HG02798 (cell line): ENCODE measurements at regions not wholly inside any gene's neighbourhood (a gene's known extent, or its start where the extent isn't known, plus 50 kb on each side); places are given as distances from the start of the nearest gene placed in this dataset.
"Not testable (repeated sequence)": the region's sequence is repeated elsewhere in the genome, so short reads cannot be mapped to it uniquely, and the experiment has no call there.

Experiments used
- ATAC-seq: cut with Tn5 transposase; IDR thresholded peaks from one replicate; pipeline ENCODE4 v1.9.1; 2021; ENCODE audit warnings: mild to moderate bottlenecking; ENCODE audit not compliant: unreplicated experiment, poor library complexity

DNA sequence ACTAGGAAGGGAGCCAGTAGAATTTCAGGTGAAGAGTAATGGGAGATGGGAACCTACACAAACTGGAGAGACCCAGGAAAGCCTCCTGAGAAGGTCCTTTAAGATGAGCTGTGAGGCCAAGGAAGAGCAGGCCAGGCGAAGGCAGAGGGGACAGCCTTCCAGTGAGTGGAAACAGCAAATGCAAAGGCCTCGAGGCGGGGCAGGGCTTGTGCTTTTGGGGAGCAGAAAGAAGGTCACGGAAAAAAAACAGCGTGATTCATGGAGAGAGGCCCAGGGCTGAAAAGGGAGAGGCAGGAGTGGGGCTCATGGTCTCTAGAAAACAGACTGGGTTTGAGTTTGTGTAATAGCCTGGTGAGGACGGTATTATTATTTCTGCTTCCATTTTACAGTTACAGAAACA is 386.5 kb upstream of the ASIC2 start:
- no peak for ATAC-seq

DNA sequence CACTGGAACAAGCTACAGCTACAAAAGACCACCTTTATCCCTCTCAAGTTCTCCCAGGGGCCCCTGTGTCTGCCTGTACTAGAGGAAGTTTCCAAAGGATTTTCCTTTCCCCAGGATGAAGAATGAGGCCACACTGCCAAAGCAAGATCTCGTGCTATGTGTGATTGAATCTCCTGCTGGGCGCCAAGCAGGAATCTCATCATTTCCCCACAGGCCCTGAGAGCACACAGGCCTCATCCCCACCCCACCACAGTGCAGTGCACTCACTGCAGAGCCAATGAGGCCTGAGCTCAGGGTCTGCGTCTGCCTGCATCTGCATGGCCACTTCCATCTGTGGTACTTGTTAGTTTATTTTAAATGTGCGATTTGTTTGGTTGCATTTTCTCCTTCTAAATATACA is 387.4 kb upstream of the ASIC2 start:
- ATAC-seq = no peak

DNA sequence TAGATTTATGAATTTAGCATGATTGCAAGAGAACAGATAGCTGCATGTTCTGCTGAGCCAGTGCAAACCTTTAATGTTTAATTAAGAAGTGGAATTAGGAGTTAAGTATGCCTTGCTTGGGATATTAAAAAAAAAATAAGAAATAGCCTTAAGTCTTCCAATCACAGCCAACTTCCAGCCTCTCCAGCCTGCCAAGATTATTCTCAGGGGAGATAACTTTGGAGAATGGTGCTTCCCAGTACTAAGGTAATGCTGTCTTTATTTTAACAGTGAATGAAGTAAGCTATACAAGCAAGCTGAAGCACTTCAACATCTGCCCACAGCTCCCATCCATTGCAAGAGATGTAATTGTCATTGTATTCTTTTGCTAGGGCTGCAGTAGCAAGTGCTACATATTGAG is 389.5 kb upstream of the ASIC2 start:
- ATAC-seq = no peak

DNA sequence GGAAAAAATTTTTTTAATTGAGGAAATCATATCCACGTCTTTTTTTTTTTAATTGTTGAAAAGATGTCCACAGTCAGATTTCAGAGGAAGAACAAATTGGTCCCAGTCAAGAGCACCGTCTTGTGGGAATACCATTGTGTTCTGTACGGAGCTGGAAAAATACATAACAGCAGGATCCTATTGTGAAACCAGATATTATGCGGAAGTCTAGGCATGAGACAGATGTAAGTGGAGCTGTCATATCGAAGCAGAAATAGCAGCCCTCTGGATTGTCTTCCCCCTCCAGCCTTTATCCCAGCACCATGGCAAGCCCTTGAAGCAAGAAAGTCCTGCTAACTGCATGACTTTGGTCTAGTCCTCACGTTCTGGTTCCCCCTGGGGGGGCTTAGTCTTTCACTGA is 391.6 kb upstream of the ASIC2 start:
- no peak for ATAC-seq

DNA sequence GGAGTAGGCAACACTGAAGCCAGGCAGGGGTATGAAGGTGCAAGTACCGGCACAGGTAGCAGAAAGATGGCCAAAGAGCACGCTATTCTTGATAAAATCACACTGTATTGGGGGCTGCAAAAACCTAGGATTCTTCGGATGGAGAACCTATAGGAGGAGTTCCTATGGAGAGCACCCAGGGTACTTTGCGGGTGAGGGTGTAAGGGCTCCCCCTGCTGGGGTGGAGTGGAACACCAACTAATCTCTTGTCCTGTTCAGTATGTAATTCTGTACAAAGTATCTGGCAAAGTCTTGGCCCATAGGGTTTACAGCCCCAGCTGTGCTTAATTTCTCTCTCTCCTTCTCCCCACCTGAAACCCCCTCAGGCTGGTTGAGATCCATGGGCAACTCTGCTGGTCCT is 393.1 kb upstream of the ASIC2 start:
- no peak for ATAC-seq

DNA sequence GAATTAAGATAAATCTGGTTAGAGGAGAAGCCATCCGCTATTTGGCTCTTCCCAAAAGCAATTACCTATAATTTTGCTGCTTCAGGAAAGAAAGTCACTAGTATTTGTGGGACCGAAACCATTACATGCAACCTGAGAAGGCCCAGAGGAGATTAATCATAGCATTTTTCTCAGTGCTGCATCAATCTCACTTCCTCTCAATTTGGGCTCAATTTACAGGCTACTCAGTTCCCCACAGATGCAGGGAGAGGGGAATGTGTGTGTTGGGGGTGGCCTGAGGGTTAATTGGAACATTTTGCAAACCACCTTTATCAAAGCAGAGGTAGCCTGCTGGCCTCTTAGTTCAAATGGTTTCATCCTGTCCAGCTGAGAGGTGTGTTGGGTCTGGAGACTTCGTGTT is 394.7 kb upstream of the ASIC2 start:
- ATAC-seq = no peak

DNA sequence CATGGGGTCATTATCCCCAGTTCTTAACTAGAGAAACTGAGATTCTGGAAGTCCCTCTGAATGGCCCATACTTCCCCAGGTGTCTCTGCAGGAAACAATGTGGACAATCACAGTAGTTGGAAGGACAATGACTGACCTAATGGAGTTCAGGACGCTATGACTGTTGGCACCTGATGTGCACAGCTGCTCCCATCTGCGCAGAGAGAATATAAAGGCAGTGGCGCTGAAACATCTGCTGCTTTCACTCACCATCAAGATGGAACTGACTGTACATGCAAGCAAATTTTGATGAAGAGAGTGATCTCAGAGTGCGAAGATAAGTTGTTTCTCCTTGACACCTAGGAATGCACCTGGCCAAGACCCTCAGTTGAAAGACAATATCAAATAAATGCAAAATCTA is 395.7 kb upstream of the ASIC2 start:
- no peak for ATAC-seq

DNA sequence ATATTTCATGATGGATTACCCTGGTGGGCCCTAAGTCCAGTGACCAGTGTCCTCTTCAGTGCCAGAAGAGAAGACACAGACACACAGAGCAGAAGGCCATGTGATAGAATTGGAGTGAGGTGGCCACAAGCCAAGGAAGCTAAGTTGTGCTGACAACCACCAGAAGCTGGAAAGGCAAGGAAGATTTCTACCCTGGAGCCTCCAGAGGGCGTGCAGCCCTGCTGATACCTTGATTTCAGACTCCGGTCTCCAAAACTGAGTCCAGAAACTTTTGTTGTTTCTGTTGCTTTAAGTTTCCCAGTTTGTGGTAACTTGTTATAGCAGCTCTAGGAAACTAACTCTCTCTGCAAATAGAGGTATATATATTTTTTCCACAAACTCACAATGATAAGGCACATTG is 396.6 kb upstream of the ASIC2 start:
- ATAC-seq = no peak

DNA sequence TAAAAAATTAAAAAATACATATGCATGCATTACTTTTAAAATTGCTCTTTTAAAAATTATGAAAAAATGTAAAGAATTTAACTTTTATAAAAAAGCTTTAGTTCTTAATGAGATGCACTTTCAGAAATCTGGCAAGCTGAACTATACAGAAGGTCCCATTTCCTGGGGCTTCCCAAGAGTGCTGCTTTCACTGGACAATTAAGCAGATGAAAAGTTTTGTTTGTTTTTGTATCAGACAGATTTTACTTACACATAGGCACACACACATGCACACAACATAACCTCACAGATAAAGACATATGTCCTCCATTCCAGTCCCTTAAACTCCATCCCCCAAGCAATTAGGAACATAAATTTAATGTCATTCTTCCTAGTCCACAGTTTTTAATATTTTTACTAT is 402.3 kb upstream of the ASIC2 start:
- no peak for ATAC-seq

DNA sequence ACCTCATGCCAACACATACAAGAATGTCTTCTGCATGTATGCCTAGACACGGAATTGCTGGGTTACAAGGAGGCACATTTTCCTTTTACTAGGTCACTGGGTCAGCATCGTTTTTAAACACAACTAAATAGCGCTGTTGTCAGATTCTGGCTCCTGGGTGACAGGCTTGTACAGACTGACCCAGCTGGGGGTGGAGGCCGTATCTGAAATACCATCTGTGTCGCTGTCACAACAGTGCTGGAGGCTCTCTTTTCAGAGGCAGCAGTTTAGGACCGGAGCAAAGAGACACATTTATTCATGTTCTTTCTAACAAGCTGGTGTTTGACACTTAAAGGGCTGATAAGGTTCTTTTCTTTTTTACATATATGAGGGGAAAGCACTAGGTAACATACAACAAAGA is 403.0 kb upstream of the ASIC2 start:
- ATAC-seq = no peak

DNA sequence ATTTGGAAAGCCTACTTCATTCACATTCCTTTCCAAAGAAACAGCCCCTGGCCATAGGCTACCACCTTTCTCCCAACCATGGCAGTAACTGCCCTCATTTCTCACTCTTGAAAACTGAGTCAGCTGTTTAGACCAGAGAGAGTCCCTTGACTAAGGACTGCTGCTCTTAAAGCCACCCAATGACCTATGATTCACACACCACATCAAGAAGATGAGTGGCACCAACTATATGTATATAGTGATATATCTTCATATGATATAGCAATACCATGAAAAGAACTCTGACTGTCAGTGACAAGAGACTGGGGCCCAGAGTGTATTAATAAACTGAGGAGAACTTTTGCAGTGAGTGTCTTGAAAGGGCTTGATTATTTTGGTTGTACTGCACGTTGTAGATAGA is 404.5 kb upstream of the ASIC2 start:
- ATAC-seq = no peak

DNA sequence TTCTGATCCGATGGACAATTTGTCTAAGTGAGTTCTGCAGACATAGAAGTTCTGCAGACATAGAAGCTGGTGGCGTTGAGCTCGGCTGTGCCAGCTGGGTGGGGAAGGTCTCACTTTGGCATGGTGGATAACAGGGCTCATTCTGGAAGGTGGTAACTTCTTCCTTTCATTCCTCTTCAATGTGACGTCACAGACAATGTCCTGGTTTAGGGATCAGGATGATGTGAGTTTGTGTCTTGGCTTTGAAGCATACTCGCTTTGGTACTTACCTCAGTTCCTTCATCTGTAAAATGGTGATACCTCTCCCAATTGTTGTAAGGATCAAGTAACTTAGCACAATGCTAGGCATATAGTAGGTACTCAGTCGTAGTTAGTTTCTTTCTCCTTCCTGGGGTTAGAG is 408.8 kb upstream of the ASIC2 start:
- no peak for ATAC-seq

DNA sequence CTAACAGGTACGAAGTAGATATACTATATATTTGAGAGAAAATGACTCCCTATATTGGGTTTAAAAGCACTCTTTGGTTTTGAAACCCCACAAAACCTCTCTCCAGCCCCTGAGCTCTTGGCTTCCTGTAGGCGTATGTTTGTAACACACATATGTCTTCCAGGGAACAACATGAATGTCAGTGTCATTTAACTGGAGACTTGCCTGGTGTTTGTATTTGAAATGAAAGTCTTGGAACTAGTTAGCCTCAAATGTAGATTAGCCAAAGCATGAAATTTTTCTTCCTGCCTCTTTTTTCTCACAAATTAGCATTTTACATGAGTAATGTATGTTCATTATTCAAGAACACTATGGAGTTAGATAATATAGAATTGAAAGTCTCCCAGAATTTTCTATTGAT is 411.8 kb upstream of the ASIC2 start:
- ATAC-seq = no peak

DNA sequence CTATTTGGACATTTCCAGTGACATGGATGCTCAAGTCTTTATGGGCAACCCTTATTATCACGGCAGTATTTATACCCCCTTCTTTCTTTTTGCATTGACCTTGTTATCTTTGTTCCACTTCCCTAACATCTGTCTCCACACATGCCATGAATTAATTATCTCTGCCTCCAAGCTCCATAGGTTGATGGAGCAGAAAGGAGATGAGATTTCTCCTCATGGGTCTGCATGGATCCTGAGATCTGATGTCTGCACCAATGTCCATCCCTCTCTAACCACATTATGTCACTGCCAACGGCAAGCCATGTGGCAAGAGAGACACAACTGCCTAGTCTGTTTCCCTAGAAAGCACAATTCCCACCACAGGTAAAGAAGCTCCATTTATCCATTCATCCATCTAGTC is 416.8 kb upstream of the ASIC2 start:
- ATAC-seq = no peak

DNA sequence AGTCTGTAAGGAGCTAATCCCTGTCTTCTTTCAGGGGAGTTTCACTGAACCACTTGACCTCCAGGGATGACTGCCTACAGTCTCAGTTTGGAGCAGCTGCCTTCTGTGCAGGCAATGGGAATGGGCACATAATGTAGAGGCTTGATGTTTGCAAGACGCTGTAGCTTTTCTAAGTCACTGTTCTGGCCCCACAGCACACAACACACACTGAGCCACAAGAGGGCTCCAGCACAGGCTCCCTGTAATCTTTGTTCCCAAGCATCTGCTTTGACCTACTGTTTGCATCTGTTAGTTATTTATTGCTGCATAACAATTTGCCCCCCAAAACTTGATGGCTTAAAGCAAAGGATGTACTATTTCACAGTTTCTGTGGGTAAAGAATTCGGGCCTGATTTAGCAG is 419.0 kb upstream of the ASIC2 start:
- ATAC-seq = no peak

DNA sequence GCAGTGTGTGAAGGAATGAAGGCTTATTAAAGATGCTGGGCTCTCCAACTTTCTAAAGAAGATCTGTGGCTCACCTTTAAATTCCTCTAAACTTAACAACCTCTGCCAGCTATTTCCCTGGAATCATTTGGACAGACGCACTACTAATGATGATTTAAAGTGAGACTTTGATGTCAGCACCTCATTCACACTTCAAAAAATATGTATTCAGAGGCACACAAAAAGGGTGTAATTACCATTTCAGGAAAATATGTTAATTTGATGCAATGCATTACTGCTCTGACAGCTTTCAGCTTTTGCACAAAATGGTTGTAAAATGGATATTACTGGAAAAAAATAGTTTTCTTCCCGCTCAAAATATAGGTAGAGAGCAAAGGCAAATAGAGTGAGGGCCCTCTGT is 423.9 kb upstream of the ASIC2 start:
- no peak for ATAC-seq

DNA sequence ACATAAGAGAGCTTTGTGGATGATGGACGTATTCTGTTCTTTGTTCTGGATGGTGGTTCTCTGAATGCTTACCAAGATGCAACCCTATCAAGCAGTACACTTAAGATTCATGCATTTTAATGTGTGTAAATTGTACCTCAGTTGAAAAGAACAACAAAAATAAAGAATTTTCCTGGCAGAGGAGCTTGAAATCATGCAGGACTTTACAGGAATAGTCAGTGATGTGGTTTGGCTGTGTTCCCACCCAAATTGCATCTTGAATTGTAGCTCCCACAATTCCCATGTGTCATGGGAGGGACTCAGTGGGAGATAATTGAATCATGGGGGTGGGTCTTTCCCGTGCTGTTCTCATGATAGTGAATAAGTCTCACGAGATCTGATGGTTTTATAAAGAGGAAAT is 430.6 kb upstream of the ASIC2 start:
- ATAC-seq = not testable (repeated sequence)

DNA sequence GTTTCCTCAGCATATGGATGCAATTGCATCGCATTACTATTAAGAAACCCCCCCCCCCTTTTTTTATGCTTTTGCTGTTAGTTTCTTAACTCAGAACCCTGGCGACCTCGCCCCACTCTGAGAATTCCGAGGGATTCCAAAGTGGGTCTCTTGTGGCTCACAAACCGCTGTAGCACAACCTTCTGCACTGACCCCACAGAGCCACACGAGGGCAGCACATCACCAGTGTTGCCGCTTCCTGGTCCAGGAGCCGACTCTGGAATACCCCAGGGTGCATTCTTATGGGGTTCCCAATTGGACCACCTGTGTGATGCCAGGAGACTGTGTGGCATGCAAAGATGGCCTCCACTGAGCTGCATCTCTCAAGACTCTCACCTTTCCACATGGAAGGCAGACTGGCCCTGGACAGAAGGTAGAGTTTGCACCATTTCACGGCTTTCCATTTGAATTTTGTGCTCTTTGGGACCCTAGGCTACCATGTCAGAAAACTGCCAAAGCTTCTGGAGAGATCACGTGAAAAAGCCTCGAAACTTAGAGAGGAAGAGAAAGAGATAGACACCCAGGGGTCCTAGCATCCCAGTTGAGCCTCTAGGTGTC is 432.7 kb upstream of the ASIC2 start:
- no peak for ATAC-seq

DNA sequence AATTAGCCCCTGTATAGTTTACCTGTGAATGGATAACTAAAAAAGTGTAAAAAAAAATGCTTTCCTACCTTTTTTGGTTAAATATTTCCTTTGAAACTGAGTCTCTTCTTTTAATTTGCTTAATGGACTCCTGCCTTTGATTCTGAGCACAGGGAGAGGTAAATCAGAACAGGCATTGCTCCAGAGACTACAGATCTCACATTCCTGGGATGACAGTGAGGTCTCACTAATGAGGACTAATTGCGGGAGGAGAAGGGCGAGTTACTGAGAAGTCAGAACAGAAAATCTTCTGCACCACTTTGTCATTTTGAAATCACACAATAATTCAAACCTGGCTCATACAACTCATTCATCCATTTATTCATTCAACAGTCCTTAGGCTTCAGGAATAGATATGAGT is 437.0 kb upstream of the ASIC2 start:
- ATAC-seq = no peak

DNA sequence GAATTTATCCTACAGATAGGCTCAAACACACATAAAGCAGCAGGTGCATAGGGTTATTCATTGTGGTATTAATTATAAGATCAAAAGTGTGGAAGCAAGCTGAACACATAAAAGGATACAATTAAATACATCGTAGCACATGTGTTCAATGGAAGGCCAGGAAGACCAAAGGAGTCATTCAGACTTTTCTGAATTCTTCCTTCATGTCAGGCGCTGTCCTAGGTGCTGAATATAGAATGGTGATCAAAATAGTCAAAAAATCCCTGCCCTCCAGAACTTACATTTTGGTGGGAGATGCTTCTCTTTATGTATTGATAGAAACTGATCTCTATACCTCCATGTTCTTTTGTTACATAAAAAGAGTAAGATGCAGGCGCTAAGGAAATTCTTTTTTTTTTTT is 439.0 kb upstream of the ASIC2 start:
- ATAC-seq = no peak

DNA sequence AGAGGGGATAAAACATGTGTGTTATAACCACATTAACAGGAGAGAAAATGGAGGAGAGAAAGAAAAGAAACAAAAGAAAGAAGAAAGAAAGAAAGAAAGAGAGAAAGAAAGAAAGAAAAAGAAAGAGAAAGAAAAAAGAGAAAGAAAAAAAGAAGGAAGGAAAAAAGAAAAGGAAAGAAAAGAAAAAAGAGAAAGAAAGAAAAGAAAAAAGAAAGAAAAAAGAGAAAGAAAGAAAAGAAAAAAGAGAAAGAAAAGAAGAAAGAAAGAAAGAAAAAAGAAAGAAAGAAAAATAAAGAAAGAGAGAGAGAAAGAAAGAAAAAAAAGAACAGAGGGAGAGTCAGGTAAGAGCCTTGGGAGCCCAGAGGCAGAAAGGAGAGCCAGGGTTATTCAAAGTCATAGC is 446.6 kb upstream of the ASIC2 start:
- ATAC-seq = no peak

DNA sequence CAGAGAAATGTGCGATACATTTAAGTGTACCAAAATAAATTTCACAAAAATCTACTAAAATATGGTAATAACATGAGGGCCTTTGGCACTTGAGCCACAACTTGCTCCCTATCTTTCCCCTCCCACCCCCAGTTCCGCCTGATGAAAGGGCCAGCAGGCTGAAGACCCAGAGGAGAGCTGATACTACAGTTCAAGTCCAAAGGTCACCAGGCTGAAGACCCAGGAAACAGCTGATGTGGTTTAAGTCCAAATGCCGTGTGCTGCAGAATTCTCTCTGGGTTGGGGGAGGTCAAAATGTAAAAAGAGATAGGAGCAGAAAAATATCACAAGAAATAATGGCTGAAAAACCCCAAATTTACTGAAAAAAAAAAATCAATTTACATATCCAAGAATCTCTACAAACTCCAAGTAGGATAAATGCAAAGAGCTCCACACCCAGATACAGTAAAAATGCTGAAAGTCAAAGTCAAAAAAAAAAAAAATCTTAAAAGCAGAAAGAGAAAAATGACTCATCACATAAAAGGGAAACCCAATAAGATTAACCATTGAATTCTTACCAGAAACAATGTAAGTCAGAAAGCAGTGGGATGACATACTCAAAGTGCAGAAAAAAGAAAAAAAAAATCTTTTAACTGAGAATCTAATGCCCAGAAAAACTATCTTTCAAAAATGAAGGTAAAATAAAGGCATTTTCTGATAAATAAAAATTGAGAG is 452.1 kb upstream of the ASIC2 start:
- no peak for ATAC-seq

DNA sequence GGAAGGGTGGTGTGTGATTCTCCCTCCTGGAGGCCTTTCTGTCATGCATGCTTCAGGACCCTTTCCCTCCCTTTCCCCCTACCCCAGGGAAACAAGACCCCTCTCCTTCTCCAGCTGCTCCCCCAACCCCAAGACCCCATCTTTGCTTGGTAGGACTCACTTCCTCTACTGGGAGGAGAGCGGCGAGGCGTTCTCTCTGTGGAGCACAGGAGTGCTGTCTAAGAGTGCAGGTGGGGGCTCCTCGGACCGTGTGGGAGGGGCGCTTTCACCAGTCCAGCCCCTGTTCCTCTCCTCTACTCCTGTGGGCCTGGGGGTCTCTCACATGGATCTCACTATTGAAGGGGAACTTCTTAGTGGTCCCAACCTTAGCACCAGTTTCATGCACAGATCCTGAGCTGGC is 456.1 kb upstream of the ASIC2 start:
- ATAC-seq = no peak
